Mesenchymal stem cell (in vitro differentiated cells and primary cell): ENCODE measurements at regions not wholly inside any gene's neighbourhood (a gene's known extent, or its start where the extent isn't known, plus 50 kb on each side); places are given as distances from the start of the nearest gene placed in this dataset.

ENCODE experiments used
- DNase-seq: peaks from one replicate; pipeline ENCODE4 v3.0.0-alpha.2; 2013
- H2AFZ ChIP-seq: one replicate; pipeline ENCODE4 v1.6.1; 2013; ENCODE audit warnings: low read depth, mild to moderate bottlenecking, control low read depth, inconsistent platforms, low read length, moderate library complexity
- H2AK5ac ChIP-seq: 2 replicates; pipeline ENCODE4 v1.6.1; 2013; ENCODE audit warnings: low read length, moderate library complexity, mild to moderate bottlenecking, inconsistent platforms; ENCODE audit not compliant: severe bottlenecking
- H2BK120ac ChIP-seq: one replicate; pipeline ENCODE4 v1.6.1; 2013; ENCODE audit warnings: low read depth, mild to moderate bottlenecking, inconsistent platforms, low read length, moderate library complexity
- H2BK12ac ChIP-seq, 2 experiments: one replicate each; pipeline ENCODE4 v1.6.1; 2013; ENCODE audit warnings: inconsistent platforms in 2 of 2, low read length in 2 of 2, mild to moderate bottlenecking in 2 of 2, moderate library complexity in 2 of 2, control low read depth in 1 of 2
- H2BK15ac ChIP-seq: one replicate; pipeline ENCODE4 v1.6.1; 2013; ENCODE audit warnings: mild to moderate bottlenecking, low read depth, inconsistent platforms; ENCODE audit not compliant: poor library complexity, severe bottlenecking
- H2BK5ac ChIP-seq: 2 replicates; pipeline ENCODE4 v1.6.1; 2013; ENCODE audit warnings: low read depth, mild to moderate bottlenecking, low read length, control low read depth, inconsistent platforms; ENCODE audit not compliant: poor library complexity, severe bottlenecking
- H3K14ac ChIP-seq, 2 experiments: one replicate each; pipeline ENCODE4 v1.6.1; 2013; ENCODE audit warnings: inconsistent platforms in 2 of 2, low read length in 2 of 2, control low read depth in 1 of 2, mild to moderate bottlenecking in 1 of 2, moderate library complexity in 1 of 2
- H3K18ac ChIP-seq, 2 experiments: one replicate each; pipeline ENCODE4 v1.6.1; 2013; ENCODE audit warnings: inconsistent platforms in 2 of 2, low read length in 2 of 2, control low read depth in 1 of 2, low read depth in 1 of 2, mild to moderate bottlenecking in 1 of 2
- H3K23ac ChIP-seq, 2 experiments: one replicate each; pipeline ENCODE4 v1.6.1; 2013; ENCODE audit warnings: inconsistent platforms in 2 of 2, low read length in 2 of 2, mild to moderate bottlenecking in 2 of 2, moderate library complexity in 2 of 2, control low read depth in 1 of 2
- H3K27ac ChIP-seq: 2 replicates; pipeline ENCODE4 v1.5.1; 2013; ENCODE audit warnings: mild to moderate bottlenecking, moderate library complexity, low read length, control low read depth, inconsistent platforms; ENCODE audit not compliant: poor library complexity, severe bottlenecking
- H3K27me3 ChIP-seq, 2 experiments: 2 replicates each; pipeline versions ENCODE4 v1.6.1 to v1.7.0; 2013; ENCODE audit warnings: low read length in 2 of 2, mild to moderate bottlenecking in 2 of 2, moderate library complexity in 2 of 2, control low read depth in 1 of 2, inconsistent platforms in 1 of 2; ENCODE audit not compliant: control insufficient read depth in 1 of 2, insufficient read depth in 1 of 2
- H3K36me3 ChIP-seq, 2 experiments: 2 replicates each; pipeline versions ENCODE4 v1.6.1 to v1.7.0; 2013; ENCODE audit warnings: low read length in 2 of 2, control low read depth in 1 of 2, inconsistent platforms in 1 of 2, low read depth in 1 of 2, mild to moderate bottlenecking in 1 of 2; ENCODE audit not compliant: insufficient read depth in 2 of 2, control insufficient read depth in 1 of 2
- H3K4ac ChIP-seq, 2 experiments: one replicate each; pipeline ENCODE4 v1.6.1; 2013; ENCODE audit warnings: inconsistent platforms in 2 of 2, low read length in 2 of 2, mild to moderate bottlenecking in 2 of 2, moderate library complexity in 2 of 2, control low read depth in 1 of 2, low read depth in 1 of 2
- H3K4me1 ChIP-seq: 2 replicates; pipeline ENCODE4 v1.6.1; 2013; ENCODE audit warnings: low read depth, low read length, control low read depth; ENCODE audit not compliant: control insufficient read depth, insufficient read depth
- H3K4me2 ChIP-seq: 2 replicates; pipeline ENCODE4 v1.6.1; 2013; ENCODE audit warnings: low read length, mild to moderate bottlenecking, inconsistent platforms; ENCODE audit not compliant: poor library complexity, severe bottlenecking
- H3K4me3 ChIP-seq, 2 experiments: 2 replicates each; pipeline versions ENCODE4 v1.5.1 to v1.7.0; 2013; ENCODE audit warnings: low read length in 2 of 2, mild to moderate bottlenecking in 2 of 2, control low read depth in 1 of 2, low read depth in 1 of 2; ENCODE audit not compliant: insufficient read depth in 1 of 2
- H3K79me1 ChIP-seq: replicated peaks from 2 replicates; pipeline ENCODE4 v1.6.1; 2013; ENCODE audit warnings: mild to moderate bottlenecking, control low read depth, low read length, inconsistent platforms; ENCODE audit not compliant: poor library complexity, severe bottlenecking
- H3K9ac ChIP-seq: 2 replicates; pipeline ENCODE4 v1.7.0; 2013; ENCODE audit warnings: mild to moderate bottlenecking, low read length, moderate library complexity
- H3K9me3 ChIP-seq: 2 replicates; pipeline ENCODE4 v1.7.0; 2013; ENCODE audit warnings: mild to moderate bottlenecking, low read length; ENCODE audit not compliant: control insufficient read depth
- H4K8ac ChIP-seq: one replicate; pipeline ENCODE4 v1.6.1; 2013; ENCODE audit warnings: inconsistent platforms, mild to moderate bottlenecking, low read length, moderate library complexity
- H4K91ac ChIP-seq: one replicate; pipeline ENCODE4 v1.6.1; 2013; ENCODE audit warnings: mild to moderate bottlenecking, low read length, inconsistent platforms
- WGBS: methylation state at CpG from one replicate; pipeline ENCODE4 v1.1.7; 2013; ENCODE audit warnings: mixed read lengths; 5-methylcytosine and 5-hydroxymethylcytosine counted together

DNA sequence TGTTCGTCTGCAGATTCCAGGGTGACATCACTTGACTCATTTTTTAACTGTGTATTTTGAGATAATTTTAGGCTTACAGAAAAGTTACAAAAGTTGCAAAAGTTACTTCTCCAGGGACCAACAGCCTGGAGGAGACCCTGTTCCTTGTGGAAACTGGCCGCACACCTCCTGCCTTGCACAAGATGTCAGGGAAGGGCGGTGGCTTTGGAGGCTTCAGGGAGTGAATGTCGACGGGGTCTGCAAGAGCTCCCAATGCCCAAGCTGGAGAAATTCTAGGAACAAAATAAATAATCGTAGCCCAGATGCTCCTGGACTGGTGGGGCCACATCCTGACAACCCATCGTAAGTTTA lies 62.2 kb upstream of the FAM20C start:
- no peak overlapping the region for H2BK12ac ChIP-seq
- H3K79me1 ChIP-seq, result no peaks in the 10 kb centered on the region
- H3K18ac ChIP-seq, result no peak overlapping the region
- WGBS, result 69% methylated on average over 7 of the region's 7 CpGs
- no peak overlapping the region for H2BK120ac ChIP-seq
- H2BK5ac ChIP-seq, result no peak overlapping the region
- H3K4ac ChIP-seq, result no peak overlapping the region
- no peaks in the 10 kb centered on the region for H3K9me3 ChIP-seq
- peaks cover 0 to 15% of the 10 kb centered on the region in 2 experiments for H3K27me3 ChIP-seq
- peak overlapping the region; percentile 56 for H3K9ac ChIP-seq
- no peak overlapping the region for H3K27ac ChIP-seq
- H2AFZ ChIP-seq, result no peak overlapping the region
- H3K36me3 ChIP-seq, result no peaks in the 10 kb centered on the region
- no peak overlapping the region for H4K91ac ChIP-seq
- no peak overlapping the region for H2BK15ac ChIP-seq
- DNase-seq, result no peak
- no peak overlapping the region for H3K23ac ChIP-seq
- no peak overlapping the region for H2AK5ac ChIP-seq
- H3K4me3 ChIP-seq, result peak overlapping the region in 1 of 2 experiments; percentile 61
- H4K8ac ChIP-seq, result no peak overlapping the region
- no peak overlapping the region for H3K14ac ChIP-seq
- H3K4me1 ChIP-seq, result no peaks in the 10 kb centered on the region
- no peak overlapping the region for H3K4me2 ChIP-seq

- WGBS, result 77% methylated on average over 18 of the region's 19 CpGs
- no peak for DNase-seq
- H3K23ac ChIP-seq, result no peak overlapping the region
These were observed 61.2 kb upstream of the FAM20C start for GRCh38 chr7:130875-131780.

DNA sequence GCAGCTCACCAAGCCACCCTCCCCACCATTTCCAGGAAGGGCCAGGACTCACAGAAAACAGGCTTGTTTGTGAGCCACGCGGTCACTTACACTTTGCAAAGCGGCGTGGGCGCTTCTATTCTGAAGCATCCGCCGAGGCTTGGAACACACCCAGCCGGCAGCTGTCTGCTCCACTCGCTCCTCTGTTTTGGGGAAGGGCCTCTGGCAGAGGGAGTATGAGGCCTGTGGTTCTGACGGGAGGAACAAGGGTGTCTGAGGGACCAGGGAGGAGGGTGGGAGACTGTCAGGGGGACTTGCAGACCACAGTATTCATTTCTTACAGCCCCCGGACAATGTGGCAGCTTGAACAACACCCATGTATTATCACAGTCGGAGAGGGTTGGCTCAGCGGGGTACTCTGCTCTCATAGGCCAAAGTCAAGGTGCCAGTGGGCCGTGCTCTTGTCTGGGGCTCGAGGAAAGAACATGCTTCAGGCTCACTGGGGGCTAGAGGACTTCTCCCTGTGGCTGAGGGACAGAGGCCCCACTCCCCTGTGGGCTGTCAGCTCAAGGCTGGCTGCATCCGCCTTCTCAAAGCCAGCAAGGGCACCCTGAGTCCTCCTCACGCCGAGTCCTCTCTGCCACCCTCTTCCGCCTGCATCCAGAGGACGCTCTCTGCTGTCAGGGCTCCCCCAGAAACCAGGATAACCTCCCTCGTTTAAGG lies 60.4 kb upstream of the FAM20C start:
- Histone ChIP-seq H2AK5ac (no peak overlapping the region), H3K14ac (no peak overlapping the region), H3K4ac (no peak overlapping the region), H2BK15ac (no peak overlapping the region), H3K36me3 (no peaks in the 10 kb centered on the region), H4K8ac (no peak overlapping the region), H3K27me3 (peaks cover 0 to 18% of the 10 kb centered on the region in 2 experiments), H3K4me3 (no peak overlapping the region), H3K79me1 (no peaks in the 10 kb centered on the region), H3K4me1 (peaks cover 2% of the 10 kb centered on the region), H3K9me3 (no peaks in the 10 kb centered on the region), H3K9ac (peak overlapping the region; percentile 34), H3K4me2 (no peak overlapping the region), H2BK5ac (no peak overlapping the region), H2BK12ac (no peak overlapping the region), H3K27ac (no peak overlapping the region), H2AFZ (no peak overlapping the region), H4K91ac (no peak overlapping the region), H2BK120ac (no peak overlapping the region), H3K23ac (no peak overlapping the region), H3K18ac (no peak overlapping the region)
- no peak for DNase-seq
- 86% methylated on average over 20 of the region's 21 CpGs for WGBS

More at GRCh38 chr7:130875-131780, 61.2 kb upstream of the FAM20C start:
- Histone ChIP-seq H3K4me3 (no peak overlapping the region), H2AFZ (no peak overlapping the region), H4K91ac (no peak overlapping the region), H3K36me3 (no peaks in the 10 kb centered on the region), H3K4me1 (peaks cover 2% of the 10 kb centered on the region), H3K4ac (no peak overlapping the region), H3K18ac (no peak overlapping the region), H2AK5ac (no peak overlapping the region), H2BK12ac (no peak overlapping the region), H3K4me2 (no peak overlapping the region), H3K79me1 (no peaks in the 10 kb centered on the region), H3K14ac (no peak overlapping the region), H2BK15ac (no peak overlapping the region), H3K27me3 (peaks cover 0 to 16% of the 10 kb centered on the region in 2 experiments), H4K8ac (no peak overlapping the region), H2BK5ac (no peak overlapping the region), H3K9ac (peak overlapping the region; percentile 34), H3K27ac (no peak overlapping the region), H2BK120ac (no peak overlapping the region), H3K9me3 (no peaks in the 10 kb centered on the region)

GRCh38 chr7:132899-133298 lies 59.5 kb upstream of the FAM20C start:
- Histone ChIP-seq H3K4me1 (peaks cover 2% of the 10 kb centered on the region), H3K18ac (no peak overlapping the region), H3K27ac (no peak overlapping the region), H3K4me2 (no peak overlapping the region), H3K36me3 (no peaks in the 10 kb centered on the region), H3K4ac (no peak overlapping the region), H3K9ac (no peak overlapping the region), H4K8ac (no peak overlapping the region), H2AK5ac (no peak overlapping the region), H2BK120ac (no peak overlapping the region), H3K27me3 (peaks cover 0 to 18% of the 10 kb centered on the region in 2 experiments), H2BK5ac (no peak overlapping the region), H3K14ac (no peak overlapping the region), H2AFZ (no peak overlapping the region), H3K23ac (no peak overlapping the region), H2BK12ac (no peak overlapping the region), H4K91ac (no peak overlapping the region), H3K79me1 (no peaks in the 10 kb centered on the region), H2BK15ac (no peak overlapping the region), H3K9me3 (no peaks in the 10 kb centered on the region), H3K4me3 (no peak overlapping the region)
- WGBS, result 94% methylated on average over 1 of the region's 2 CpGs
- no peak for DNase-seq
